Mononuclear cell (primary cell): ENCODE measurements at regions not wholly inside any gene's neighbourhood (a gene's known extent, or its start where the extent isn't known, plus 50 kb on each side); places are given as distances from the start of the nearest gene placed in this dataset.

Experiments
- H3K27me3 ChIP-seq: 2 replicates; pipeline ENCODE4 v1.6.0; 2011; ENCODE audit warnings: low read length, control low read depth; ENCODE audit not compliant: insufficient read depth
- H3K4me1 ChIP-seq: 2 replicates; pipeline ENCODE4 v1.5.1; 2011; ENCODE audit warnings: mild to moderate bottlenecking, low read length, control low read depth; ENCODE audit not compliant: insufficient read depth
- H3K4me3 ChIP-seq: 2 replicates; pipeline ENCODE4 v1.5.1; 2011; ENCODE audit warnings: mild to moderate bottlenecking, low read length, moderate library complexity
- H3K9me3 ChIP-seq: 2 replicates; pipeline ENCODE4 v1.5.1; 2011; ENCODE audit warnings: low read depth, mild to moderate bottlenecking, control low read depth, low read length

DNA sequence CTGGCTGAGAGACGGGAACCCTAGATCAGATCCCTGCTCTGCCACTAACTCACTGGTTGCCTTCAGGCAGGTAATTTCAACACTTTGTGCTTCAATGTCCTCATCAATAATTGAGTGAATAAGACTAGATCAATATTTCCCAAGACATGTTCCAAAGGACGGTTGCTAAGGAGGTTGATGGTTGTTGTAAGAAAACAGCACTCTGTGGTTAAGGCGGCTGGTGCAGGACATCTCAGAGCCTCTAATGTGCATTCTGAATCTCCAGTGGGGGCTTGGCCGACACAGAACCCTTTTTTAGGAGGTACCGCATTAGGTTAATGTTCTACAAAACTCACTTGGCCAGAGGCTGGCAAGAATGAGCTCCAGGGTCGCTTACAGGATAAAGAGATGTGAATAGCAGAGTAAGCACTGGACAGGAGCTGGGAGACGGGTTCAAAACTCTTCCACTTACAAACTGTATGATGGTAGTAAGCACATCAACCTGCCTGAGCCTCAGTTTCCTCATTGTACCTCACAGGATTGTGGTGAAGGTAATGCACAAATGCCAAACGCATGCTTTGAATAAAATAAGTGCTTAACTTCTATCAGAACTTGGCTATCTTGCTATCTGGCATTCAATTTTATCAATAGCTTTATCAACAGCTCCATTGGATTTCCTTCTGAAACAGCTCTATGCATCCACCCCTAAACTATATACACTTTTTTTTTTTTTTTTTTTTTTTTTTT, 136.9 kb upstream of the PARP11 start:
- H3K4me1 ChIP-seq, result no peaks in the 10 kb centered on the region
- no peaks in the 10 kb centered on the region for H3K27me3 ChIP-seq
- H3K9me3 ChIP-seq, result no peaks in the 10 kb centered on the region
- no peak overlapping the region for H3K4me3 ChIP-seq

DNA sequence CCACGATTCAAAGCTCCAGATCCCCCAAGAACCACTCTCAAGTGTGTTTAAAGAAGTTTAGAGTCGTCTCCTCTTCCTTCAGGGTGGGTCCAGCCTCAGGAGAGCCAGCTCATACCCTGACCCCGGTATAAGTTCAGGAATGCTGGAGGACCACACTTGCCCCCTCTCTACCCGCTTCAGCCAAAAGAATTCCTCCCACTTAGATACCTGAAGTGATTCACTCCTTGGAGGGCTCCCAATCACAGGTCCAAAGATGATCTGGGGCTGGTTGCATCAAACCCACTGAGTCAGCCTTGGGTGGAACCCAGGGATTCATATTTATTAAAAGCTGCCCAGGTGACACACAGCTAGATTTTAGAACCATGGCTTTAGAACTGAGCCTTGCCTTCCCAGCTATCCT, 133.5 kb upstream of the PARP11 start:
- Histone ChIP-seq H3K9me3 (no peaks in the 10 kb centered on the region), H3K27me3 (no peaks in the 10 kb centered on the region), H3K4me1 (no peaks in the 10 kb centered on the region), H3K4me3 (no peak overlapping the region)

DNA sequence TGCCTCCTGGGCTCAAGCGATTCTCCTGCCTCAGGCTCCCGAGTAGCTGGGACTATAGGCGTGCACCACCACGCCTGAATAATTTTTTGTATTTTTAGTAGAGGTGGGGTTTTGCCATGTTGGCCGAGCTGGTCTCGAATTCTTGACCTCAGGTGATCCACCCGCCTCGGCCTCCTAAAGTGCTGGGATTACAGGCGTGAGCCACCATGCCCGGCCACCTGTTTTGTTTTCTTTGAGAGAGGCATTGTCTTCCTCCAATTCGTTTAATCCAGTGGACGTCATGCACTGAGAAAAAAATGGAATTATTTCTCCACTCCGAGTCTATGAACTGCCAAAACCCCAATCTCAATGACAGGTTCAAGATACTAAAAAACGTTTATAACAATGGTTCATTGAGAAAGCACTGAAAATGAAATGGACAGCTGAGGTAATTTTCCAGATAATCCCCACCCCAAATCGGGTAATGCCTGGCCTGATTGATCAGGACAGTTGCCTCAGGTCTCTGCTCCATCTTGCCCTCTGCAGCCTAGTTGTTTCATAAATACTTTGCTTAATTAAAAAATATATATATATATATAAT, 132.7 kb upstream of the PARP11 start:
- Histone ChIP-seq H3K4me3 (no peak overlapping the region), H3K4me1 (no peaks in the 10 kb centered on the region), H3K9me3 (no peaks in the 10 kb centered on the region), H3K27me3 (no peaks in the 10 kb centered on the region)

DNA sequence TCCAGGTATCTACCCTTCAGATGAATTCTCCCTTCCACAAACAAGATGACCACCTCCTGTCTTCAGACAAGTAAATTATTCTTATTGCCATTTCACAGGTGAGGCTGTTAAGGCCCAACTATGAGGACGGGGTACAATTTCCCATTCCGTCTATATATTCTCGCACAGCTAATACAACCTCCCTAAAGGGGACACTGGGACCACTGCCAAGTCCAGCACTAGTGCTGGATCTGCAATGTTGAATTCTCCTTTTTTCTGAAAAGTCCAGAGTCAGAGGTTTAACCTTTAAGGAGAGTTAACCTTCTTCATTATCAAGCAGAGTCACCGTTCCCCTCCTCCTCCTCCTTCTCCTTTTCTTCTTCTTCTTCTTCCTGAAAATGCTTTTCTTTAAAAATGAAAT, 130.4 kb upstream of the PARP11 start:
- Histone ChIP-seq H3K4me1 (no peaks in the 10 kb centered on the region), H3K27me3 (no peaks in the 10 kb centered on the region), H3K4me3 (no peak overlapping the region), H3K9me3 (no peaks in the 10 kb centered on the region)

DNA sequence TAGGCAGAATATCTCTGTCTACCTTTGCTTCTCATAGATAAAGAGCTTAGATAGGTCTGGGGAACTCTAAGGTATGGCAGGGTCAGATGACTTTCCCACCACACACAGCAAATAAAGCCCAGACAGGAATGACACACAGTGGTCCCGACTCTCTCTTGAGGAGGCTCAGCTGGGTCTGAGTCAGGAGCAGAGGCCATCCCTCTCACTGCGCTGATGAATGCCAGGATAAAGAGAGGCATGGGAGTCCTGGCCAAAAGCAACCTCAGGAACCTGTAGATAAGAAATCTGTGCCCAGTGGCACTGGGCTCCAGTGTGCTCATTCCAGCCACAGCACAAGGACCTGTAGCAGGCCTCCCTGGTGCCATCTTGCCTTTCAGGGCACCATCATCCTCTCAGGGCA, 129.4 kb upstream of the PARP11 start:
- H3K9me3 ChIP-seq, result no peaks in the 10 kb centered on the region
- no peaks in the 10 kb centered on the region for H3K4me1 ChIP-seq
- no peak overlapping the region for H3K4me3 ChIP-seq
- no peaks in the 10 kb centered on the region for H3K27me3 ChIP-seq

DNA sequence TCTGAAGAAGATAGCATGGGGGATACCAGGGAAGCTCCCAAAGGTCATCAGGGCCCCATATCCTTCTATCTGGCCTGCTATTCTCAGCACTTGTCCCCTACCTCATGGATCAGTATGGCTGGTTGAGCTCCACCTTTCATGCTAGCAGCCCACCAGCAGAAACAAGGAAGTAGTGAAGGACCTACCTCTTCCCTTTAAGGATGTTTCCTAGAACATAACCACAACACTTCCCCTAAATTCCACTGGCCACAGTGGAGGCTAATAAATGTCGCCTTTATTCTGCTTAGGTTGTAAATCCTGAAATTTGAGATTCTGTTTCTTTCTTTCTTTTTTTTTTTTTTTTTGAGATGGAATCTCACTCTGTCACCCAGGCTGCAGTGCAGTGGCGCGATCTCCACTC, 128.6 kb upstream of the PARP11 start:
- Histone ChIP-seq H3K4me3 (no peak overlapping the region), H3K4me1 (no peaks in the 10 kb centered on the region), H3K27me3 (no peaks in the 10 kb centered on the region), H3K9me3 (no peaks in the 10 kb centered on the region)

DNA sequence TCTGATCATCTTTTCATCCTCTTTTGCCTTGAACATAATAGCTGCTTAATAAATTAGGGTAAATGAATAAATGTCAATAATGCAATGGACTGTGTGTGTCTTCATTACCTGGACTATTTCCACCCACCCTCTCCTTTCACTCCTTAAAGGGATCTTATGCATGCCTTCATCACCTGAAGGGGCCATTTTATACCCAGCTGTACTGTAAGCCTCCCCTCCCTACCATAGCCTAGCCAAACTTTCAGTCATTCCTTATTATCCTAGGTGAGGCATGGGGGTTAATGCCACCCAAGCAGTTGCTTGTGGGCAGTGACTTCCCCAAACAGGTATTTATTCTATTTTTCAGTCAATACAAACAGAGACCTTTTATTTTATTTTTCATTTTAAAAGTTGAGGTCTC, 127.8 kb upstream of the PARP11 start:
- H3K4me3 ChIP-seq, result no peak overlapping the region
- no peaks in the 10 kb centered on the region for H3K4me1 ChIP-seq
- no peaks in the 10 kb centered on the region for H3K27me3 ChIP-seq
- H3K9me3 ChIP-seq, result no peaks in the 10 kb centered on the region

DNA sequence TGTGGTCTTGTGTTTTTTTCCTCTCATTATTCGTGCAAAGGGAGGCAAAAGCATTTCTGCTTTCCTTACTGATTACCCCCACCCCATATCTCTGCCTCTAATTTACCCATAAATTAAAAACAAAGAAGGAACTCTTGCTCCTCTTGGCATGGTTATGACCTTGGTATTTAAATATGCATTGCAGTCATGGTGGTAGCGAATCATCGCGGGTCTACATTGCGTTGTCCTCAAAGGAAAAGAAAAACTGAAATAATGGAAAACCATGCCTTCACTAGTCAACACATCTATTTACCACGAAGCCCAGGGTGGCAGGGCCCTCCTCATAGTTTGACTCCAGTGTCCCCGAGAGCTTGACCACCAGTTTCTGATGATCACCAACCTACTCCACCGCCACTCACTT, 126.7 kb upstream of the PARP11 start:
- Histone ChIP-seq H3K4me3 (no peak overlapping the region), H3K9me3 (no peaks in the 10 kb centered on the region), H3K27me3 (no peaks in the 10 kb centered on the region), H3K4me1 (no peaks in the 10 kb centered on the region)

DNA sequence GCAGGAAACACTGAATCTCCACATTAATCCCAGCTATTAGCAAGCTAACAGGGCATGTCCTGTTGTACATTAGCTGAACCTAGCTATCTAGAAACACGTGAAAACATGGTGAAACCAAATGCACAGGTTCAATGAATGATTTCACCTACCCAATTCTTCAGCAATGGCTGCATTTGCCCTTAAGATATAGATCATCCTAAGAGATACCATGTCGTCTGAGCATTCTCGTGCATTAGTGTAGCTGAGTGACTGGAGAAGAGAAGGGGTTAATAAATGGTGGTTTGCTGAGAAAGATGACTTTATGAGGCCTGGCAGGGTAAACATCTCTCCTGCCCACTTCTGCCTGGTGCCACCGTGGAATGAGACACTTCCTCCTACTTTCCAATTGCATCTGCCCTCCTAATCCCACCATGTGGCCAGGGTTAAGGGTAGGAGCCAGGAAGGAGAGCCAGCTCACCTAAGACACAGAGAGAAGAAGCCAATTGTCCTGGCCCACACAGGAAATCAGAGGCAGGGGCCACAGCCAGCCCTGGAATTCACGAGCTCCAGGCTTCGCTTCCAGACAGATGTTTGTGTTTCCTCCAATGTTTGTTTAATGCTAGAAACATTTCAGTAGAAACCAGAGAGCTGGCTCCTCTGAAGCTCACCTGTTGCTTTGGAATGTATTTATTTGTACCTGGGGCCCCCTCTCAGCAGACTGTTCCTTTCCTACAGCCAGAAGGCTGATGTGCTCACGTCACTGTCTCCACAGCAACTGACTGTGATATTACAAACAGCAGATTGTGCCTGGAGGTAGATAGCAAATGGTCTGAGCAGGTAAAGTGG, 126.0 kb upstream of the PARP11 start:
- no peaks in the 10 kb centered on the region for H3K9me3 ChIP-seq
- no peaks in the 10 kb centered on the region for H3K27me3 ChIP-seq
- H3K4me1 ChIP-seq, result no peaks in the 10 kb centered on the region
- H3K4me3 ChIP-seq, result no peak overlapping the region

DNA sequence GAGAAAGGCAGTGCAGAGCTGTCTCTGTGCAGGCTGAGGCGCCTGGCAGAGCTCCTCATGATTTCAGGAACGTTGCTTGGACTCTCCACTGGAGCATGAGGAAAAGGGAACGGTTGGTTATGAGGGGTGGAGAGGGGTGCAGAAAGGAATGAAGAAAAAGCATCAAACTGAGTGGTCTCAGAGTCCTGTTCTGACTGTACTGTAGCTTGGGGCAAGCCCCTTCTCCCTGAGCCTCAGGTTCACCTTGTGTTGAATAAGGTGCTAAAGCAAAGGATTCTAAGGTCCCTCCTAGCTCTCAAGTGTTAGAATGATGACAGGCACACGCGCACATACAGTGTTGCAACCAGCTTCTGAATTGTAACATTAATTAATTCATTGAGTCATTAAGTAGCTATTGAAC, 125.2 kb upstream of the PARP11 start:
- no peaks in the 10 kb centered on the region for H3K9me3 ChIP-seq
- no peaks in the 10 kb centered on the region for H3K4me1 ChIP-seq
- H3K27me3 ChIP-seq, result no peaks in the 10 kb centered on the region
- no peak overlapping the region for H3K4me3 ChIP-seq

DNA sequence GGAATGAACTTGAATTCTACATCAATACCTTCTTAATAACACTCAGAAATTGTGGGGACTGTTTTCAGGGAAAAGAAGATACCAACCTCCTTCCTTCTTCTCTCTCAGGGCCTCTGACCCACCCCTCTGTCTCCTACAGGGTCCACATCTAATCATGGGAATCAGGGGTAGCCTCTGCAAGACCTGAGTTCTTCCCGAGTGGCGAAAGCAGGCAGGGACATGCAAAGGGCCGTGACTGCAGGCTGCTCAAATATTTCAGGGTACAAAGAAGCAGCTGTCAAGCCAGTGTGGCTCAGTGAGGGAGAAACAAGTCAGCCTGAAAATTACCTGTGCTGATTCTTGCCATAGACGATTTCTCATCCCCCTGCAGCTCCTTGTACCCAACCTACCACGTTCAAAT, 123.1 kb upstream of the PARP11 start:
- no peaks in the 10 kb centered on the region for H3K9me3 ChIP-seq
- no peak overlapping the region for H3K4me3 ChIP-seq
- H3K4me1 ChIP-seq, result no peaks in the 10 kb centered on the region
- no peaks in the 10 kb centered on the region for H3K27me3 ChIP-seq

DNA sequence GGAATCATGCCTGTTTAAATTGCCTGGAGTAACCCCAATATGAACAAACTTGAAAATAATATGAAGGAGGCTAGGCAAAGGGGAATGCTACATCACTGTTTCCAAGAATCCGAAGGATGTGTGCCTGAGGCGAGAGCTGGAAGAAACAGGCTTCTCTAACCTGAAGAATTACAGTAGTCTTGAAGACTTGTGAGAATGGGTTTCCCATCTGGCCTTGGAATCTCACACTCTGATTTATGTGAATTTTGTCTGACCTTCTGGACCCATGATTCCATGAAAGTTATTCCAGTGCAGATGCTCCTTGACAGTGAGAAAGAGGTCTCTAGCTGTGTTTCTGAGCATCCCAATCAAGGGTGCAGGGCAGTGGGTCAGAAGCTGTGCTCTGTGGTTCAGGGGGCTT, 122.1 kb upstream of the PARP11 start:
- Histone ChIP-seq H3K27me3 (no peaks in the 10 kb centered on the region), H3K9me3 (no peaks in the 10 kb centered on the region), H3K4me1 (no peaks in the 10 kb centered on the region), H3K4me3 (no peak overlapping the region)

DNA sequence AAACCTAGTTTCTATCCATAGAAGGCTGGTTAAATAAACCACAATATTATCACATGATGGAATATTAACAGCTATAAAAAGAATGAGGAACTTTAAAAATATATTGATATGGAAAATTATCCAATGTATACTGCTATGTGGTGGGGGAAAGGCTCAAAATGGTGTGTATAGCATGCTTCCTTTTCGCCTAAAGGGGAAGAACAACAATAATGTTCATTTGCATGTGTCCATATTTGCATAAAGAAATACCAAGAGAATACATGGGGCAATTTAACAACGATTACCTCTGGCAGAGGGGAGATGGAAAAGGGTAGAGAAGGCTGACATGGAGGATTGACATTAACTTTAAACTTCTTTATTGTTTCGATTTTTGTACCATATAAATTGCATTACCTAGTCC, 121.3 kb upstream of the PARP11 start:
- H3K4me3 ChIP-seq, result no peak overlapping the region

DNA sequence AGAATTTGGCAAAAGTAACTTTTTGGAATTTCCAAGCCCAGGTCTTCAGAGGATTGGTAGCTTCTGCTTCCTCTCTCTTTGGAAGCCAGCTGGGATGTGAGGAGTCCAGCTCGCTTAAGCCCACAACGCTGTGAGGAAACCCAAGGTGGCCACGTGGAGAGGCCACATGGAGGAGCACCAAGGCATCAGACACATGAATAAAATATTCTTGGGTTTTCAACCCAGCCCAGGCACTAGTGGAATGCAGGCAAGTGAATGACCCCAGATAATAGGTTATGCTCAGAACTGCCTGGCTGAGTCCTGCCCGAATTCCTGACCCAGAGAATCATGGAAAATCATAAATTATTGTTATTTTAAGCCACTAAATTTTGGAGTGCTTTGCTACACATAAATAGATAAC, 119.7 kb upstream of the PARP11 start:
- H3K4me1 ChIP-seq, result peaks cover 12% of the 10 kb centered on the region

More for the DNA sequence above, 121.3 kb upstream of the PARP11 start:
- Histone ChIP-seq H3K9me3 (no peaks in the 10 kb centered on the region), H3K4me1 (no peaks in the 10 kb centered on the region), H3K27me3 (no peaks in the 10 kb centered on the region)

DNA sequence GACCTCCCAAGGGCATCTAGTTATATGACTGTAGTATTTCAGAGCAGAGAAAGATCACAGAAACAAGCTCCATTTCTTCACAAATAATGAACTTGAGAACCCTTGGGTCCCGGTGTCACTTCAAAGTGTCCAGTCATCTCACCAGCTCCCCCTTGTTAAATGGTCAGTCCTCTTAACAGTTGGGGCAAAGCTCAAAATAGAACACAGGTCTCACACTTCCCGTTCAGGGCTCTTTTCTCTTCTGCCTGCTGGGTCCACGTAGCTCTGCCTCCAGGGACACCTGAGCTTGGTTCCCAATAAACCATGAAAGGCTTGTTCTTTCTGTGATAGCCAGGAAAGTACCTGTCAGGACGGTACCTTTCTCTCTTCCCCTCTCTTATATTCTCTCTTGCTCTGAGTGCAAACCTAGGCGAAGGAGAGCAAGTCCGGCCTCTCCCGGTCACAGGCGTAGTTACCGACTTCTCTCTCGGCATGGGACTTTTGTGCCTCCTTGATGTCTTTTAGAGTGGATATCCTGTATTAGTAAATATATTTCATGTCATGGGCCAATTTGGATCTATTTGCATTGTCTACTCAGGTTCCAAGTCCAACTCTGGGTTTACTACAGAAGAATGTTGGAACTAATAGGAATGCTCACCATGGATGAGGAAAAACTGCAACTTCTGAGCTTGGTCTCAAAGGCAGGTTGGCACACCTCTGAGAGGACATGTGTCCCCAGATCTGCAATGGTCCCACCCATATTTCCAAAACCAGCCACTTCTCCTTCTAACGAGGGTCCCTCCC, 118.8 kb upstream of the PARP11 start:
- Histone ChIP-seq H3K4me1 (peaks cover 12% of the 10 kb centered on the region), H3K27me3 (no peaks in the 10 kb centered on the region), H3K4me3 (no peak overlapping the region)

More for the DNA sequence above, 119.7 kb upstream of the PARP11 start:
- no peaks in the 10 kb centered on the region for H3K9me3 ChIP-seq
- H3K4me3 ChIP-seq, result no peak overlapping the region
- no peaks in the 10 kb centered on the region for H3K27me3 ChIP-seq

More for the DNA sequence above, 118.8 kb upstream of the PARP11 start:
- no peaks in the 10 kb centered on the region for H3K9me3 ChIP-seq
